CD1c-positive myeloid dendritic cell (primary cell): ENCODE measurements at regions not wholly inside any gene's neighbourhood (a gene's known extent, or its start where the extent isn't known, plus 50 kb on each side); places are given as distances from the start of the nearest gene placed in this dataset.

Experiments
- DNase-seq: peaks from one replicate; pipeline ENCODE4 v3.0.0-alpha.2; 2016; ENCODE audit errors: extremely low spot score

GRCh38 chr6:40312213-40313015, 274.8 kb downstream of the LRFN2 start:
- no peak for DNase-seq

GRCh38 chr6:40308533-40309306, 278.4 kb downstream of the LRFN2 start:
- DNase-seq, result peak; percentile 55

- no peak for DNase-seq
Observed at GRCh38 chr6:40307712-40308111, 279.5 kb downstream of the LRFN2 start.

- no peak for DNase-seq
Observed at GRCh38 chr6:40302856-40303454, 284.2 kb downstream of the LRFN2 start.

- no peak for DNase-seq
Observed at GRCh38 chr6:40299681-40300080, 287.5 kb downstream of the LRFN2 start.

- no peak for DNase-seq
Observed at GRCh38 chr6:40298207-40298606, 289.0 kb downstream of the LRFN2 start.

- no peak for DNase-seq
Observed at GRCh38 chr6:40295251-40295950, 291.8 kb downstream of the LRFN2 start.

GRCh38 chr6:40293460-40294185, 293.5 kb downstream of the LRFN2 start:
- no peak for DNase-seq

GRCh38 chr6:40293060-40293459, 294.1 kb downstream of the LRFN2 start:
- no peak for DNase-seq

- DNase-seq, result no peak
Observed at GRCh38 chr6:40290816-40291215, 296.3 kb downstream of the LRFN2 start.

GRCh38 chr6:40288919-40289318, 298.2 kb downstream of the LRFN2 start:
- DNase-seq, result no peak

GRCh38 chr6:40287296-40287850, 299.8 kb downstream of the LRFN2 start:
- DNase-seq, result no peak

GRCh38 chr6:40286721-40287120, 300.4 kb downstream of the LRFN2 start:
- no peak for DNase-seq

GRCh38 chr6:40285996-40286395, 301.2 kb downstream of the LRFN2 start:
- no peak for DNase-seq

GRCh38 chr6:40285535-40285934, 301.6 kb downstream of the LRFN2 start:
- DNase-seq, result no peak

- DNase-seq, result no peak
Observed at GRCh38 chr6:40282986-40283385, 304.2 kb downstream of the LRFN2 start.

- DNase-seq, result no peak
Observed at GRCh38 chr6:40281402-40281801, 305.8 kb downstream of the LRFN2 start.

- DNase-seq, result no peak
Observed at GRCh38 chr6:40280231-40280630, 306.9 kb downstream of the LRFN2 start.

- no peak for DNase-seq
Observed at GRCh38 chr6:40276141-40276540, 311.0 kb downstream of the LRFN2 start.

GRCh38 chr6:40274058-40274457, 313.1 kb downstream of the LRFN2 start:
- DNase-seq, result no peak

GRCh38 chr6:40268614-40269013, 318.6 kb downstream of the LRFN2 start:
- no peak for DNase-seq
